Epithelial cell of proximal tubule (primary cell): ENCODE measurements at regions not wholly inside any gene's neighbourhood (a gene's known extent, or its start where the extent isn't known, plus 50 kb on each side); places are given as distances from the start of the nearest gene placed in this dataset.

ENCODE experiments used
- DNase-seq: peaks from one replicate; pipeline ENCODE4 v3.0.0-alpha.2; 2011; ENCODE audit warnings: low read depth
- H3K4me3 ChIP-seq: 2 replicates; pipeline ENCODE4 v1.5.1; 2011; ENCODE audit warnings: low read depth, mild to moderate bottlenecking, low read length
- TF ChIP-seq, protein P1 (sequence below): conservative IDR thresholded peaks from 2 replicates; pipeline ENCODE4 v1.5.1; 2012; ENCODE audit warnings: low read depth, mild to moderate bottlenecking, low read length

DNA sequence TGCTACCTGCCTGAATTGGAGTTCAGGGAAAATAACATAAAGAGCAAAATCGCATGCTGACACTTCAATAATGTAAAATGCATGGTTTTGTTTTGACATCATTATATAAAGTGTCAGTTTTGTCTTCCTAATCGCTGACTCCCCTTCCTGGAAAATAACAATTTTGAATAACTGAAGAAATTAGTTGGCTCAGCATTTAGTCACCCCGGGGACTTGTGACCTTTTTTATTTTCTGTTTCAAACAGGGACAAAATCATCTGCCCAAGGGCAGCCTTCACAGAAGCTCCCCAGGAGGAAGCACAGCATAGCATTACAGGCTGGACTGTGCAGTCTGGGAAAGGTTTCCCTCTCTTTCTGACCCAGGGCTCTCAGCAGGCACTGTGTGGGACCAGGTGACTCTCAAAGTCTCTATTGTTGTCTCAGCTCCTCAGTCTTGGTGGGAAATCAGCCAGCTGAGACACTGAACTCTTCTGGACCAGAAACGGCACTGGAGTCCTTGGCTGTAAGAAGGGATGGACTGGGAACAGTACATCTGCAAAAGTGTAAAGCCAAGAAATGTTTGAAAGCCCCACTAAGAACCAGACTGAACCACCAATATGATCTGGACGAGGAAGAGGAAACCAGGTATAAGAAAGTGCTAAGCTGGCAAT lies 671.3 kb upstream of the KLF4 start:
- TF ChIP-seq, protein P1, sequence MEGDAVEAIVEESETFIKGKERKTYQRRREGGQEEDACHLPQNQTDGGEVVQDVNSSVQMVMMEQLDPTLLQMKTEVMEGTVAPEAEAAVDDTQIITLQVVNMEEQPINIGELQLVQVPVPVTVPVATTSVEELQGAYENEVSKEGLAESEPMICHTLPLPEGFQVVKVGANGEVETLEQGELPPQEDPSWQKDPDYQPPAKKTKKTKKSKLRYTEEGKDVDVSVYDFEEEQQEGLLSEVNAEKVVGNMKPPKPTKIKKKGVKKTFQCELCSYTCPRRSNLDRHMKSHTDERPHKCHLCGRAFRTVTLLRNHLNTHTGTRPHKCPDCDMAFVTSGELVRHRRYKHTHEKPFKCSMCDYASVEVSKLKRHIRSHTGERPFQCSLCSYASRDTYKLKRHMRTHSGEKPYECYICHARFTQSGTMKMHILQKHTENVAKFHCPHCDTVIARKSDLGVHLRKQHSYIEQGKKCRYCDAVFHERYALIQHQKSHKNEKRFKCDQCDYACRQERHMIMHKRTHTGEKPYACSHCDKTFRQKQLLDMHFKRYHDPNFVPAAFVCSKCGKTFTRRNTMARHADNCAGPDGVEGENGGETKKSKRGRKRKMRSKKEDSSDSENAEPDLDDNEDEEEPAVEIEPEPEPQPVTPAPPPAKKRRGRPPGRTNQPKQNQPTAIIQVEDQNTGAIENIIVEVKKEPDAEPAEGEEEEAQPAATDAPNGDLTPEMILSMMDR: no peak
- no peak overlapping the region for H3K4me3 ChIP-seq
- DNase-seq: no peak

DNA sequence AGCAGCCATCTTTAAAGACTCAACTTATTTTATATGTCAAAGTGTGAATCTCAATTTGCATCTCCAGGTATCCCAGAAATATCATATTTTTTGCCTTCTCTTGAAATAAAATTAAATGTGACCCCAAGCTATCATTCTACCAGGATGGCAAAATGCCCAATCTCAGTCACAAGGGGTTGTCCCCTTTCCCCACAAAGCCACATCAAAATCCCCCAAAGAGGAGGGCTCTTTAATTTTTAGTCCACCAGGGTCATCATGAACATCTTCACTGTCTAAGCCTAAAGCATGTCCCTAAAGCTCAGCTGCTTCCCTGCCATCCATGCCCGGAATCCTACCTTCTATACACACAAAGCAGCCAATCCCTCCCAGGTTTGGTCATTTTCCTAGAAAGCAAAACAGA lies 670.5 kb upstream of the KLF4 start:
- H3K4me3 ChIP-seq: no peak overlapping the region
- no peak for DNase-seq
- TF ChIP-seq, protein P1: no peak

DNA sequence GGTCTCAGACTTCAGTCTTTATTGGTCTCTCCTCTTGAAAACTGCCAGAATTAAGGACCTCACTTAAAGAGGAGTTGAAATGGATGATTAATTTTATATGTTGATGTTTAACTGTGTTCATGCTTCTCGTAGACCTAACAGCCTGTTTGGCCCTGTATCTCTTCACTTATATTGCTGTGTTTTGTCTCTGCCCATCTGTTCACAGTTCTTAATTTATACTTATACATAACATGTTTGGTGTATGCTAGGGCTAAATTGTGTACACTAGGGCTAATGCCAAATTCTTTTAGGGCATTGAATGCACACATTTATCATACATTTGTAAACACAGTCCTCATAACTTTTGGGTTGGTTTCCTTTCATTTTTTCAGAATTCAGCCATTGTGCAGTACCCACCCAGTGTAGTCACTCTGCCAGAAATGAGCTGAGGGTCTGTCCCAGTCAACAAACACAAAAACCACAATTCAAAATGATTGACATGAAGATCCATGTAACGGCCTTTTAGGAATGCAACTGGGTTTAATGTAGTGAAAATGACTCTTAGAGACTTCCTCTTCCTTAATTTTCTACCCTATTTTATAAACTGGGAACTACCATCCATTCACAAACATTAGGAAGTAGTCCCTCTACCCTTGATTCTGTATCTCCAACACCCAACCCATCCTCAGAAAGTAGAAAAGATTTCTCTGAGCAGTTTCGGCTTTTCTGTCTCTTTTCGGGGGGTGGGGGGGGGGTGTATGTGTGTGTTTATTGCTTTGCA lies 668.8 kb upstream of the KLF4 start:
- TF ChIP-seq, protein P1: no peak
- no peak for DNase-seq
- no peak overlapping the region for H3K4me3 ChIP-seq

DNA sequence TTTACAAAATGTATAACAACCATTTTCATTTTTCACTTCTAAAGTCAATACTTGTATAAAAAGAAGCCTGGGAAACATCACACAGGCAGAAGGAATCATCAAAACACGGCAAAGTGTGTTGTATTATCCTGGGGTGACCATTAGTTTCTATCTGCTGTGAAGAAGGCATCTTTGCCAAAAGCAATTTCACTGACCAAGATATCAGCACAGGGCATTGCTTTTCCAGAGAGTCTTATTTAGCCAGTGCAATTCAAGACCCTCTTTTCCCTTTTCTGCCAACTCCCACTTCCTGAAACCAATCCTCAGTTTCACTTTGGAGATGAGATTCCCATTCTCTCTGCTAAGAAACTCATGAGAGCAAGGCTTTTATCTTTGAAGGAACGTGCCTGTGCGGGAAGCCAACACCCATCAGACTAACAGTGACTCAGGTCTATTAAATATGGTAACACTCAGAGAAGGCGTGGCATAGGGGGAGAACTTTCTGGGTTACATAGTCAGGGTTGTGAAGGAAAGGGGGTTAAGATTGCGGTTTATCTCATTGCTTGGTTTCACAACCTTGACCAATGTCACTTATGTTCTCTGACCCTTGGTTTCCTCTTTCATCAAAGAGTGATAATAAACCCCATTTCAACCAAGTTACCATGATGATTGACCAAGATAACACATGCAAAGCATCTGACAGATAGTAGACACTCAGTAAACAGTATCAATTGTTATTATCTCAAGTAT lies 666.9 kb upstream of the KLF4 start:
- no peak overlapping the region for H3K4me3 ChIP-seq
- no peak for DNase-seq
- TF ChIP-seq, protein P1: no peak

DNA sequence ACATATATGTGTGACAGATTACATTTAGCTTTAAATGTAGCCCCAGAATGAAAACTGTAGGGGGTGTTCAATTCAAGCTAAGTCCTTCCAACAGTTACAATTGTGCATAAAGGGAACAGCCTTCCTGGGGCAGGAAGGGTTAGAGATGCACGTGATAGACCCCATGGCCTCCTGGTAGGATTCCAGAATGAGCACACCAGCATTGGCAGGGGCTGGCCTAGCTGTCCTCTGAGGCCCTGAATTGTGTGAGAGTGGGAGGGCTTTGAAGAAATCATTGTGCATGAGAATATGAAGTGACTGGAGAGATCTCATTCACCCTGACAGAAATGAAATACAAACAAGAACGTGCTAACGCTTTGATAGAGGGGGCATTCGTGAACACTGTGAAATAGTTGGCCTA lies 663.8 kb upstream of the KLF4 start:
- DNase-seq: no peak
- TF ChIP-seq, protein P1: no peak
- no peak overlapping the region for H3K4me3 ChIP-seq

DNA sequence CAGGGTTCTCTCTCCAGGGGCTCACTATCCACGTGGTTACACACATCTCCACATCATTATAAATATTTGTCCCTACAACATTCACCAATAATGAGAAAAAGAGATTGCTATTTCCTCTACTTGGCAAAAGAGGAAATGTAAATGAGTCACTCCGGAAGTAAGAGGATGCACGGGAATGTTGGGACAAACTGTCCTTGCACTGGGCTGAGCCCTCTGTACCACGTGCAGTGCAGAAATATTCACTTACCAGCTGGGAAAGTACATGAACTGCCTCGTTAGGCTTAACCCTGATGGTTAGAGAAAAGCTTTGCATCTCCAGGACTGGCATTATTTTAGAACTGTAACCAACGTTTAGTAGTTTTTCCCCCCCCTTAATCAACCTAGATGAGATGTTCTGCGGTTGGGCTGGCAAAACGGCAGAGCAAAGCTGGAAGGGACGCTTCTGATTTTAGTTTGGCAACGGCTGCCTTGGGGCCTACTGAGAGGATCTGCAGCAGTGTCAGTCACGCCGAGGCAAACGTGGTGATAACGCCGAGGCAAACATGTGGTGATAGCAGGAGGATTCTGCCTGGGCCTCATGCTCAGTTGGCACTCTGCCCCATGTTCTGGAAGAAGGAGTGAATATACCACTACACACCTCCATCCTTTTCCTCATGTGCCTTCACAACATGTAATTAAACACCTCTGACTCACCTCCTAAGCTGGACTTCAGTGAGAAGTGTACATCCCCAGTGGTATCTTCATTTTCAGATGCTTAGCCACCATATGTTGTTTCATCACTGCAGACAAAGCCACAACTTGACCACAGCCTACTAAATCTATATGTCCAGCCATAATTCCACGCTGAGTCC lies 661.4 kb upstream of the KLF4 start:
- TF ChIP-seq, protein P1: no peak
- no peak overlapping the region for H3K4me3 ChIP-seq
- DNase-seq: no peak
